Vagina (tissue), 2 donors: ENCODE measurements at regions not wholly inside any gene's neighbourhood (a gene's known extent, or its start where the extent isn't known, plus 50 kb on each side); places are given as distances from the start of the nearest gene placed in this dataset.
"Not testable (repeated sequence)": the region's sequence is repeated elsewhere in the genome, so short reads cannot be mapped to it uniquely, and the experiment has no call there.

Experiments
- DNase-seq, 2 donors: peaks; one replicate each; pipeline ENCODE4 v3.0.0-alpha.2; 2017; ENCODE audit errors: extremely low spot score in 2 of 2
- H3K27ac ChIP-seq: fragments of 200-600 bp; sonication (generic); one replicate; pipeline ENCODE4 v1.5.1; 2019
- H3K27me3 ChIP-seq: fragments of 200-600 bp; sonication (generic); one replicate; pipeline ENCODE4 v1.5.1; 2019
- H3K36me3 ChIP-seq, 2 donors: fragments of 200-600 bp; sonication (generic); one replicate each; pipeline ENCODE4 v1.5.1; 2017 to 2019
- H3K4me1 ChIP-seq: fragments of 200-600 bp; sonication (generic); one replicate; pipeline ENCODE4 v1.5.1; 2019
- H3K4me3 ChIP-seq, 2 donors: fragments of 200-600 bp; sonication (generic); 1 replicate in 1 of 2; 2 replicates in 1 of 2; pipeline ENCODE4 v1.5.1; 2016 to 2019
- H3K9me3 ChIP-seq: fragments of 200-600 bp; sonication (generic); one replicate; pipeline ENCODE4 v1.5.1; 2019
- CTCF ChIP-seq, 3 experiments: fragments of 450-650 bp in 2 of 3; fragments of 200-600 bp in 1 of 3; sonication (generic) in 1 of 3; IDR thresholded peaks; one replicate each; pipeline ENCODE4 v1.5.1; 2017 to 2019; ENCODE audit warnings: antibody characterized with exemption in 3 of 3, mild to moderate bottlenecking in 2 of 3, moderate library complexity in 2 of 3
- POLR2A ChIP-seq, 2 donors: fragments of 450-650 bp; IDR thresholded peaks; one replicate each; pipeline ENCODE4 v1.6.1; 2017; ENCODE audit warnings: antibody characterized with exemption in 2 of 2, mild to moderate bottlenecking in 2 of 2, moderate library complexity in 2 of 2
- POLR2AphosphoS5 ChIP-seq, 2 donors: sonication (generic); formaldehyde crosslinking; IDR thresholded peaks; one replicate each; pipeline ENCODE4 v1.9.0; 2017; ENCODE audit warnings: antibody characterized with exemption in 2 of 2, mild to moderate bottlenecking in 2 of 2, low read depth in 1 of 2; ENCODE audit not compliant: insufficient read depth in 1 of 2
- intact Hi-C: fragments of 100-400 bp; cut with DNase I; formaldehyde crosslinking; loops from one replicate; pipeline ENCODE4 v1.15.1; 2023

DNA sequence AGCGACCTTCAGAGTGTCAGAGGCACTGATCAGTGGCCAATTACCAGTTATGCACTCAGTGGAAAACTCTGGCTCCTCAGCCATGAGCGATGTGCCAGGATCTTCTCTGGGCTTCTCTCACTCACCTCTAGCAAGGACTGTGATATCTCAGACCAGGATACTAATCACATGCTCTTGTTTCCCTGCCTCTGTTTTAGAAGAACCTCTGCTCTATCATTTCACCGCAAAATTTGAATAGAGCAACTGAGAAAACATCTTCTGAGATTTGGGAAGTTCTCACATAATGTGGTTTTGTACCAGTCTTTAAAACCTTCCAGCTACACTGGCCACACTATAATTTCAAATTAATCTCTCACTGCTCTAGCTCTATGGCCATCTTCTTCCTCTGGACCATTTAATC lies 325.8 kb upstream of the FRG2C start:
- intact Hi-C loops: no loop called here
- H3K27ac ChIP-seq: no peak overlapping the region
- no peaks in the 10 kb centered on the region for H3K36me3 ChIP-seq
- H3K27me3 ChIP-seq: no peaks in the 10 kb centered on the region
- H3K4me3 ChIP-seq: no peak overlapping the region
- H3K9me3 ChIP-seq: no peaks in the 10 kb centered on the region
- H3K4me1 ChIP-seq: peaks cover 6% of the 10 kb centered on the region
- DNase-seq: no peak
- TF ChIP-seq CTCF (IDR thresholded peaks at IDR 0.05): no peak
- TF ChIP-seq POLR2A (IDR thresholded peaks at IDR 0.05): no peak

- H3K9me3 ChIP-seq: no peaks in the 10 kb centered on the region
- intact Hi-C loops: no loop called here
- no peak overlapping the region for H3K4me3 ChIP-seq
- no peak for DNase-seq
- no peak overlapping the region for H3K27ac ChIP-seq
- H3K4me1 ChIP-seq: no peaks in the 10 kb centered on the region
- no peaks in the 10 kb centered on the region for H3K36me3 ChIP-seq
- TF ChIP-seq POLR2A (IDR thresholded peaks at IDR 0.05) (no peak), POLR2AphosphoS5 (IDR thresholded peaks at IDR 0.05; ENCODE audit: insufficient read depth in 1 of 2, low read depth in 1 of 2) (no peak), CTCF (IDR thresholded peaks at IDR 0.05) (no peak)
- H3K27me3 ChIP-seq: no peaks in the 10 kb centered on the region
Measured at GRCh38 chr3:75341324-75342067, 322.6 kb upstream of the FRG2C start.

GRCh38 chr3:75342425-75342824 lies 321.7 kb upstream of the FRG2C start:
- TF ChIP-seq CTCF (IDR thresholded peaks at IDR 0.05) (no peak), POLR2AphosphoS5 (IDR thresholded peaks at IDR 0.05; ENCODE audit: insufficient read depth in 1 of 2, low read depth in 1 of 2) (no peak), POLR2A (IDR thresholded peaks at IDR 0.05) (no peak)
- no peaks in the 10 kb centered on the region for H3K4me1 ChIP-seq
- no peaks in the 10 kb centered on the region for H3K36me3 ChIP-seq
- H3K9me3 ChIP-seq: no peaks in the 10 kb centered on the region
- intact Hi-C loops: no loop called here
- no peak overlapping the region for H3K4me3 ChIP-seq
- no peak for DNase-seq
- no peaks in the 10 kb centered on the region for H3K27me3 ChIP-seq
- no peak overlapping the region for H3K27ac ChIP-seq

DNA sequence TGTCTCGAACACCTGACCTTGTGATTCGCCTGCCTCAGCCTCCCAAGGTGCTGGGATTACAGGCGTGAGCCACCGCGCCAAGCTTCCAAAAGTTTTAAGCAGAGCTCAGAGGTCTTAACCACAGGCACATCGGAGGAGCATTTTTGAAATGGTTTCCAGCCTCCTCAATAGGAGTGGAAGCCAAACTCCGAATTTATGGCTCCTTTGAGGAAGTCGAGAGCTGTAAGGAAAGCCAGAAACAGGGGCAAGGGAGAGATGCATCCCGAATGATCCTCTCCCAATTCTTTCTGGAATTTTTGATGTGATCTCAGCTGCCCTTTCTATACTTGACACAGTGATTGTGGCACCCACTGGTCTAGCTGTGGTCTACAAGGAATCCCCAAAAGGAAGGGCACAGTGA lies 313.6 kb upstream of the FRG2C start:
- H3K4me1 ChIP-seq, H3K4me3 ChIP-seq, DNase-seq, intact Hi-C loops, H3K36me3 ChIP-seq, H3K9me3 ChIP-seq, H3K27ac ChIP-seq, H3K27me3 ChIP-seq: not testable (repeated sequence)

- intact Hi-C loops, H3K27ac ChIP-seq, H3K9me3 ChIP-seq, H3K27me3 ChIP-seq, H3K36me3 ChIP-seq, H3K4me1 ChIP-seq, DNase-seq, H3K4me3 ChIP-seq: not testable (repeated sequence)
Measured at GRCh38 chr3:75362086-75362784, 301.9 kb upstream of the FRG2C start.

DNA sequence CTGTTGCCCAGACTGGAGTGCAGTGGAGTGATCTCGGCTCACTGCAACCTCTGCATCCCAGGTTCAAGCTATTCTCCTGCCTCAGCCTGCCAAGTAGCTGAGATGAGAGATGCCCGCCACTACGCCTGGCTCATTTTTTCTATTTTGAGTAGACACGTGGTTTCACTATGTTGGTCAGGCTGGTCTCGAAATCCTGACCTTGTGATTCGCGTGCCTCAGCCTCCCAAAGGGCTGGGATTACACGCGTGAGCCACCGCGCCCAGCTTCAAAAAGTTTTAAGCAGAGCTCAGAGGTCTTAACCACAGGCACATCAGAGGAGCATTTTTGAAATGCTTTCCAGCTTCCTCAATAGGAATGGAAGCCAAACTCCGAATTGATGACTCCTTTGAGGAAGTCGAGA lies 291.2 kb upstream of the FRG2C start:
- H3K4me3 ChIP-seq, H3K27me3 ChIP-seq, H3K27ac ChIP-seq, DNase-seq, H3K36me3 ChIP-seq, intact Hi-C loops, H3K9me3 ChIP-seq, H3K4me1 ChIP-seq: not testable (repeated sequence)

- H3K27me3 ChIP-seq, H3K9me3 ChIP-seq, H3K36me3 ChIP-seq, intact Hi-C loops, H3K4me3 ChIP-seq, DNase-seq, H3K4me1 ChIP-seq, H3K27ac ChIP-seq: not testable (repeated sequence)
Measured at GRCh38 chr3:75379840-75380239, 284.3 kb upstream of the FRG2C start.
